Psoas muscle (tissue), 7 donors: ENCODE measurements at regions not wholly inside any gene's neighbourhood (a gene's known extent, or its start where the extent isn't known, plus 50 kb on each side); places are given as distances from the start of the nearest gene placed in this dataset.

Experiments
- ATAC-seq, 4 donors: fragments of 200-7000 bp; cut with Tn5 transposase; one replicate each; pipeline ENCODE4 v1.9.1; 2020; ENCODE audit warnings: moderate library complexity in 3 of 4, mild to moderate bottlenecking in 2 of 4
- DNase-seq, 2 donors: peaks; one replicate each; pipeline ENCODE4 v3.0.0-alpha.2; 2020
- H3K27ac ChIP-seq: fragments of 200-600 bp; one replicate; pipeline ENCODE4 v1.8.0; 2022
- H3K27me3 ChIP-seq, 3 donors: fragments of 200-600 bp in 1 of 3; one replicate each; pipeline versions ENCODE4 v1.6.1 to v1.8.0; 2013 to 2022; ENCODE audit warnings: low read length in 2 of 3, mild to moderate bottlenecking in 2 of 3, moderate library complexity in 1 of 3; ENCODE audit not compliant: insufficient read depth in 3 of 3
- H3K36me3 ChIP-seq, 2 donors: fragments of 200-600 bp in 1 of 2; one replicate each; pipeline versions ENCODE4 v1.6.1 to v1.8.0; 2013 to 2022; ENCODE audit warnings: low read depth in 1 of 2, mild to moderate bottlenecking in 1 of 2, moderate library complexity in 1 of 2; ENCODE audit not compliant: insufficient read depth in 1 of 2
- H3K4me1 ChIP-seq: fragments of 200-600 bp; one replicate; pipeline ENCODE4 v1.8.0; 2022
- H3K4me3 ChIP-seq: fragments of 200-600 bp; one replicate; pipeline ENCODE4 v1.8.0; 2022; ENCODE audit warnings: mild to moderate bottlenecking
- H3K9me3 ChIP-seq: fragments of 200-600 bp; one replicate; pipeline ENCODE4 v1.8.0; 2022
- CTCF ChIP-seq: fragments of 200-600 bp; IDR thresholded peaks from one replicate; pipeline ENCODE4 v1.8.0; 2022; ENCODE audit warnings: antibody characterized with exemption
- WGBS, 3 donors: extraction: QIAGEN DNeasy Blood & Tissue Kit; methylation state at CpG; one replicate each; pipeline versions ENCODE4 v1.1.6 to v1.1.7; 2013; 5-methylcytosine and 5-hydroxymethylcytosine counted together
- intact Hi-C, 2 donors: fragments of 100-400 bp; cut with DNase I; formaldehyde crosslinking; loops; one replicate each; pipeline versions ENCODE4 v1.11.0 to v1.14.2; 2022
- donor health status: healthy with polysubstance abuse.
- donor health status: DM: no; HTN: no; CAD: no; lungs with moderate emphysema.
- donor health status: Bipolar disorder and iron deficiency.
- donor health status: healthy.
- donor health status: DM: yes; HTN: yes; CAD: no.
- donor health status: DM: no; HTN: no; CAD: no.
- donor health status: DM: yes; HTN: yes; CAD: no.

GRCh38 chr18:51442012-51442411 lies 244.5 kb upstream of the MEX3C start:
- H3K27me3 ChIP-seq = peaks cover 0 to 2% (median 0%) of the 10 kb centered on the region in 3 donors
- no peaks in the 10 kb centered on the region for H3K36me3 ChIP-seq
- H3K4me3 ChIP-seq = no peak overlapping the region
- no peaks in the 10 kb centered on the region for H3K9me3 ChIP-seq
- peaks cover 6% of the 10 kb centered on the region for H3K4me1 ChIP-seq
- DNase-seq = no peak
- no peak overlapping the region for H3K27ac ChIP-seq
- no peak for ATAC-seq
- intact Hi-C loops = no loop called here
- no peak for TF ChIP-seq CTCF

- H3K36me3 ChIP-seq = no peaks in the 10 kb centered on the region
- H3K27me3 ChIP-seq = peaks cover 0 to 2% (median 0%) of the 10 kb centered on the region in 3 donors
- no peak overlapping the region for H3K4me3 ChIP-seq
- no peaks in the 10 kb centered on the region for H3K9me3 ChIP-seq
- TF ChIP-seq CTCF = no peak
- WGBS, 3 donors = 70 to 74% (median 72%) methylated on average over 2 of the region's 2 CpGs
- H3K27ac ChIP-seq = peak overlapping the region; percentile 62
- no peak for ATAC-seq
- peaks cover 10% of the 10 kb centered on the region for H3K4me1 ChIP-seq
- intact Hi-C loops = loop anchor here in 1 of 2 donors (5.0 kb wide), 1 partner anchor 244 kb away; no protein-coding TSS in a partner anchor
- DNase-seq = no peak
Observed at GRCh38 chr18:51446571-51447210, 249.2 kb upstream of the MEX3C start.

- peak; percentile 87 to 97 (median 93) for ATAC-seq
- H3K4me1 ChIP-seq = peaks cover 10% of the 10 kb centered on the region
- no peaks in the 10 kb centered on the region for H3K9me3 ChIP-seq
- no peak overlapping the region for H3K4me3 ChIP-seq
- no peak for TF ChIP-seq CTCF
- intact Hi-C loops = loop anchor here (2.0 to 5.0 kb wide), 2 partner anchors 27 to 245 kb away; no protein-coding TSS in a partner anchor
- peak overlapping the region; percentile 62 for H3K27ac ChIP-seq
- H3K27me3 ChIP-seq = peaks cover 0 to 2% (median 0%) of the 10 kb centered on the region in 3 donors
- H3K36me3 ChIP-seq = no peaks in the 10 kb centered on the region
- peak; percentile 40 to 79 for DNase-seq
- WGBS, 3 donors = 15 to 17% (median 16%) methylated on average over 19 of the region's 19 CpGs
Observed at GRCh38 chr18:51447351-51448342, 250.2 kb upstream of the MEX3C start.

GRCh38 chr18:51448949-51449348 lies 251.5 kb upstream of the MEX3C start:
- Histone ChIP-seq H3K4me1 (peaks cover 10% of the 10 kb centered on the region), H3K4me3 (no peak overlapping the region), H3K9me3 (no peaks in the 10 kb centered on the region), H3K27me3 (no peaks in the 10 kb centered on the region), H3K27ac (no peak overlapping the region), H3K36me3 (no peaks in the 10 kb centered on the region)
- DNase-seq (no peak), ATAC-seq (no peak)
- intact Hi-C loops = loop anchor here (2.0 to 5.0 kb wide), 2 partner anchors 28 to 247 kb away; no protein-coding TSS in a partner anchor
- WGBS, 3 donors = 32 to 61% (median 44%) methylated on average over 9 of the region's 9 CpGs
- TF ChIP-seq CTCF = no peak
